ENCODE measurements at regions not wholly inside any gene's neighbourhood (a gene's known extent, or its start where the extent isn't known, plus 50 kb on each side); places are given as distances from the start of the nearest gene placed in this dataset.

GRCh38 chr2:158732573-158733429 lies 62.3 kb upstream of the DAPL1 start:
- H3K4me3 ChIP-seq = no peak overlapping the region
- 86 to 91% methylated on average over 5 of the region's 5 CpGs for WGBS, 2 donors
- no peaks in the 10 kb centered on the region for H3K36me3 ChIP-seq
- TF ChIP-seq POLR2A (IDR thresholded peaks at IDR 0.05) = no peak
- TF ChIP-seq, protein P1, sequence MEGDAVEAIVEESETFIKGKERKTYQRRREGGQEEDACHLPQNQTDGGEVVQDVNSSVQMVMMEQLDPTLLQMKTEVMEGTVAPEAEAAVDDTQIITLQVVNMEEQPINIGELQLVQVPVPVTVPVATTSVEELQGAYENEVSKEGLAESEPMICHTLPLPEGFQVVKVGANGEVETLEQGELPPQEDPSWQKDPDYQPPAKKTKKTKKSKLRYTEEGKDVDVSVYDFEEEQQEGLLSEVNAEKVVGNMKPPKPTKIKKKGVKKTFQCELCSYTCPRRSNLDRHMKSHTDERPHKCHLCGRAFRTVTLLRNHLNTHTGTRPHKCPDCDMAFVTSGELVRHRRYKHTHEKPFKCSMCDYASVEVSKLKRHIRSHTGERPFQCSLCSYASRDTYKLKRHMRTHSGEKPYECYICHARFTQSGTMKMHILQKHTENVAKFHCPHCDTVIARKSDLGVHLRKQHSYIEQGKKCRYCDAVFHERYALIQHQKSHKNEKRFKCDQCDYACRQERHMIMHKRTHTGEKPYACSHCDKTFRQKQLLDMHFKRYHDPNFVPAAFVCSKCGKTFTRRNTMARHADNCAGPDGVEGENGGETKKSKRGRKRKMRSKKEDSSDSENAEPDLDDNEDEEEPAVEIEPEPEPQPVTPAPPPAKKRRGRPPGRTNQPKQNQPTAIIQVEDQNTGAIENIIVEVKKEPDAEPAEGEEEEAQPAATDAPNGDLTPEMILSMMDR (IDR thresholded peaks at IDR 0.05) = no peak
- TF ChIP-seq EP300 (IDR thresholded peaks at IDR 0.05) = no peak
- TF ChIP-seq POLR2AphosphoS5 (IDR thresholded peaks at IDR 0.05) = no peak
- intact Hi-C loops (cut with DNase I) = no loop called here
- no peaks in the 10 kb centered on the region for H3K9me3 ChIP-seq
- no peaks in the 10 kb centered on the region for H3K27me3 ChIP-seq
- DNase-seq = no peak
- H3K27ac ChIP-seq = no peak overlapping the region
- no peaks in the 10 kb centered on the region for H3K4me1 ChIP-seq

DNA sequence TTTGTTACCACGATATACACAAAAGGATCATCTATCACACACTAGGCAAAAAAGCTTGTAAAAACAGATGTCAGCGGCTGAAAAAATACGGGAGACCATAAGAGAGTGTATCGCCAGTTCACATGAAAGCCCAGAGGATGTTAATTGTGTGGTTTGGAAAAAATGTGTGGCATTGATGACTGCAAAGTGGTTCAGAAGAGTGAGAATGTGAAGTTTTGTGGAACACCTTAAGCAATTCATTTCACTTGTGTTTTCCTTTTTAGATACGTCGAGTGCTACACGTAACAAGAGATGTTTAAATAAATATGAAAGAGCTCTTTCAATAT lies 61.7 kb upstream of the DAPL1 start:
- intact Hi-C loops (cut with DNase I) = no loop called here
- H3K27me3 ChIP-seq = no peaks in the 10 kb centered on the region
- H3K36me3 ChIP-seq = no peaks in the 10 kb centered on the region
- H3K4me3 ChIP-seq = no peak overlapping the region
- no peaks in the 10 kb centered on the region for H3K4me1 ChIP-seq
- DNase-seq = no peak
- WGBS, 2 donors = 75 to 87% methylated on average over 7 of the region's 7 CpGs
- TF ChIP-seq EP300 (IDR thresholded peaks at IDR 0.05) (no peak), POLR2AphosphoS5 (IDR thresholded peaks at IDR 0.05) (no peak), POLR2A (IDR thresholded peaks at IDR 0.05) (no peak)
- TF ChIP-seq, protein P1 (IDR thresholded peaks at IDR 0.05) = no peak
- no peaks in the 10 kb centered on the region for H3K9me3 ChIP-seq
- H3K27ac ChIP-seq = no peak overlapping the region

DNA sequence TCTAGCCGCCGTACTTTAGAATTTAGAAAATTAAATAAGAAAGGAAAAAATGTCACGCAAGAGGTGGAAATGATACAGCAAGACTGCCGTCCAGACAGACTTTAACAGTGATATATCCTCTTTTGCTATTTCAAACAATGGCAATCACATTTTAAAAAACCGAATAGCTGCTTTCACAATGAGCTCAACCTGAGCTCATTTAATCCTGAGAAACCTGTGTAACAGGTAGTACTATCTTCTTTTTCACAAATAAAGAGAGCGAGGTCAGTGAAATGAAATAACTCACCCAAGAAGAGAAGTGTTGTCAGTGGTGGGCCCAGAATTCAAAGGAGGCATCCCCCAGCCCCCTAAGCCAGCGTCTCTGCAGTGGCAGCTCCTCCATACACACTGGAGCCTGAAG lies 60.7 kb upstream of the DAPL1 start:
- Histone ChIP-seq H3K36me3 (no peaks in the 10 kb centered on the region), H3K4me3 (no peak overlapping the region), H3K9me3 (no peaks in the 10 kb centered on the region), H3K4me1 (no peaks in the 10 kb centered on the region), H3K27ac (no peak overlapping the region), H3K27me3 (no peaks in the 10 kb centered on the region)
- intact Hi-C loops (cut with DNase I) = no loop called here
- DNase-seq = no peak
- WGBS, 2 donors = 85 to 93% methylated on average over 7 of the region's 7 CpGs
- TF ChIP-seq, protein P1 (IDR thresholded peaks at IDR 0.05) = no peak
- TF ChIP-seq POLR2A (IDR thresholded peaks at IDR 0.05) = no peak
- TF ChIP-seq EP300 (IDR thresholded peaks at IDR 0.05) = no peak
- no peak for TF ChIP-seq POLR2AphosphoS5 (IDR thresholded peaks at IDR 0.05)

- 32 to 69% methylated on average over 5 of the region's 5 CpGs for WGBS, 2 donors
- Histone ChIP-seq H3K36me3 (no peaks in the 10 kb centered on the region), H3K27ac (no peak overlapping the region), H3K9me3 (no peaks in the 10 kb centered on the region), H3K4me3 (no peak overlapping the region), H3K4me1 (no peaks in the 10 kb centered on the region), H3K27me3 (no peaks in the 10 kb centered on the region)
- no peak for DNase-seq
- TF ChIP-seq EP300 (IDR thresholded peaks at IDR 0.05) (no peak), POLR2A (IDR thresholded peaks at IDR 0.05) (no peak), POLR2AphosphoS5 (IDR thresholded peaks at IDR 0.05) (no peak)
- TF ChIP-seq, protein P1 (IDR thresholded peaks at IDR 0.05) = no peak
- intact Hi-C loops (cut with DNase I) = no loop called here
Observed at GRCh38 chr2:158735822-158736580, 59.1 kb upstream of the DAPL1 start.

Data from sigmoid colon (tissue), 6 donors.